NCI-H2196 treated with DMSO at 0.1 percent for 48 hours (cell line): ENCODE measurements at regions not wholly inside any gene's neighbourhood (a gene's known extent, or its start where the extent isn't known, plus 50 kb on each side); places are given as distances from the start of the nearest gene placed in this dataset.
"Not testable (repeated sequence)": the region's sequence is repeated elsewhere in the genome, so short reads cannot be mapped to it uniquely, and the experiment has no call there.

Experiments used
- DNase-seq: peaks from one replicate; lab custom pipeline; 2025; ENCODE audit not compliant: unreplicated experiment; lab: John Stamatoyannopoulos, UW

- no peak for DNase-seq
These were observed 127.0 kb upstream of the VLDLR start for GRCh38 chr9:2494562-2494961.

GRCh38 chr9:2495221-2496005, 126.2 kb upstream of the VLDLR start:
- no peak for DNase-seq

GRCh38 chr9:2496169-2496568, 125.4 kb upstream of the VLDLR start:
- no peak for DNase-seq

- no peak for DNase-seq
These were observed 124.7 kb upstream of the VLDLR start for GRCh38 chr9:2496934-2497333.

GRCh38 chr9:2497666-2498400, 123.8 kb upstream of the VLDLR start:
- DNase-seq: no peak

- no peak for DNase-seq
These were observed 119.4 kb upstream of the VLDLR start for GRCh38 chr9:2502210-2502609.

- DNase-seq: no peak
These were observed 118.8 kb upstream of the VLDLR start for GRCh38 chr9:2502760-2503159.

GRCh38 chr9:2506321-2506720, 115.3 kb upstream of the VLDLR start:
- no peak for DNase-seq

- DNase-seq: no peak
These were observed 98.0 kb upstream of the VLDLR start for GRCh38 chr9:2523591-2523990.

GRCh38 chr9:2524601-2525000, 97.0 kb upstream of the VLDLR start:
- DNase-seq: no peak

- DNase-seq: no peak
These were observed 96.4 kb upstream of the VLDLR start for GRCh38 chr9:2525147-2525546.

- DNase-seq: no peak
These were observed 95.3 kb upstream of the VLDLR start for GRCh38 chr9:2526071-2526828.

- DNase-seq: no peak
These were observed 90.1 kb upstream of the VLDLR start for GRCh38 chr9:2531481-2531880.

- DNase-seq: no peak
These were observed 85.1 kb upstream of the VLDLR start for GRCh38 chr9:2536511-2536910.

- DNase-seq: no peak
These were observed 75.6 kb upstream of the VLDLR start for GRCh38 chr9:2545881-2546490.

GRCh38 chr9:2555899-2556600, 65.5 kb upstream of the VLDLR start:
- DNase-seq: not testable (repeated sequence)

GRCh38 chr9:2557693-2558092, 63.9 kb upstream of the VLDLR start:
- DNase-seq: no peak

GRCh38 chr9:2559192-2560152, 62.1 kb upstream of the VLDLR start:
- DNase-seq: no peak

- DNase-seq: peak; percentile 22
These were observed 61.4 kb upstream of the VLDLR start for GRCh38 chr9:2560180-2560579.
